A549 (cell line): ENCODE measurements at regions not wholly inside any gene's neighbourhood (a gene's known extent, or its start where the extent isn't known, plus 50 kb on each side); places are given as distances from the start of the nearest gene placed in this dataset.

ENCODE experiments used
- ATAC-seq, 2 experiments: fragments of 200-7000 bp in 1 of 2; fragments of >200 bp in 1 of 2; cut with Nextera tagmentation in 1 of 2; cut with Tn5 transposase in 1 of 2; 3 replicates each; pipeline versions ENCODE4 v1.8.0 to v1.9.1; 2018 to 2020; ENCODE audit warnings: mild to moderate bottlenecking in 1 of 2, moderate library complexity in 1 of 2
- CTCF ChIA-PET: fragments of 300-600 bp; sonication (Branson Sonifier 250); formaldehyde crosslinking; extraction: SDS; loops from one replicate; lab custom pipeline; 2021; ENCODE audit warnings: antibody characterized with exemption, inconsistent platforms; lab: Yijun Ruan, JAX
- POLR2A ChIA-PET: fragments of 350-600 bp; formaldehyde crosslinking; extraction: SDS; loops from one replicate; lab custom pipeline; 2021; ENCODE audit warnings: antibody characterized with exemption, inconsistent platforms; lab: Yijun Ruan, JAX
- DNase-seq, 2 experiments: peaks; one replicate each; pipeline versions ENCODE4 v3.0.0 to v3.0.0-alpha.2; 2011 to 2016; ENCODE audit warnings: low read depth in 1 of 2, low spot score in 1 of 2
- FAIRE-seq: peaks from 2 replicates; lab custom pipeline; 2011; peaks lifted over from hg19 to GRCh38; lab: Jason Lieb, UNC
- H3K27ac ChIP-seq, 2 experiments: fragments of >200 bp; sonication (Bioruptor Twin); formaldehyde crosslinking; 3 replicates each; pipeline ENCODE4 v1.5.1; 2016 to 2017
- H3K4me1 ChIP-seq: fragments of >200 bp; sonication (Bioruptor Twin); formaldehyde crosslinking; 3 replicates; pipeline ENCODE4 v1.6.1; 2016
- H3K4me2 ChIP-seq: fragments of >200 bp; sonication (Bioruptor Twin); formaldehyde crosslinking; 3 replicates; pipeline ENCODE4 v1.6.1; 2016
- H3K4me3 ChIP-seq: fragments of >200 bp; sonication (Bioruptor Twin); formaldehyde crosslinking; 3 replicates; pipeline ENCODE4 v1.5.1; 2016
- H3K9me3 ChIP-seq: fragments of >200 bp; sonication (Bioruptor Twin); formaldehyde crosslinking; 3 replicates; pipeline ENCODE4 v1.6.1; 2016
- CHD4 ChIP-seq: fragments of 200-600 bp; sonication (generic); IDR thresholded peaks from 2 replicates; pipeline ENCODE4 v1.6.1; 2016; ENCODE audit warnings: antibody characterized with exemption, mild to moderate bottlenecking, borderline replicate concordance
- EHF ChIP-seq: fragments of 250-450 bp; sonication (Bioruptor Pico); IDR thresholded peaks from 2 replicates; pipeline ENCODE4 v1.5.0; 2020; ENCODE audit warnings: mild to moderate bottlenecking
- EHMT2 ChIP-seq: fragments of 200-600 bp; sonication (generic); IDR thresholded peaks from 2 replicates; pipeline ENCODE4 v1.6.1; 2016; ENCODE audit warnings: antibody characterized with exemption, low read depth, mild to moderate bottlenecking, moderate library complexity
- ELK1 ChIP-seq: fragments of 150-350 bp; IDR thresholded peaks from 2 replicates; pipeline ENCODE4 v1.6.1; 2014; ENCODE audit warnings: low read depth, mild to moderate bottlenecking, low read length
- EP300 ChIP-seq, 2 experiments: fragments of >200 bp; sonication (Bioruptor Twin); formaldehyde crosslinking; IDR thresholded peaks; 2 replicates in 1 of 2; 3 replicates in 1 of 2; pipeline ENCODE4 v1.6.1; 2016 to 2017
- FOSB ChIP-seq: fragments of 250-450 bp; sonication (Bioruptor Pico); IDR thresholded peaks from 2 replicates; pipeline ENCODE4 v1.5.0; 2020; ENCODE audit warnings: mild to moderate bottlenecking, moderate library complexity
- GATA3 ChIP-seq: IDR thresholded peaks from 2 replicates; pipeline ENCODE4 v1.6.1; 2012; ENCODE audit warnings: borderline replicate concordance
- JUNB ChIP-seq: fragments of >200 bp; sonication (Bioruptor Twin); formaldehyde crosslinking; IDR thresholded peaks from 2 replicates; pipeline ENCODE4 v1.6.1; 2016
- MAFK ChIP-seq: fragments of 450-650 bp; IDR thresholded peaks from 2 replicates; pipeline ENCODE4 v1.6.1; 2014; ENCODE audit not compliant: partially characterized antibody
- MYC ChIP-seq: IDR thresholded peaks from 2 replicates; pipeline ENCODE4 v1.6.1; 2012; ENCODE audit warnings: mild to moderate bottlenecking, inconsistent platforms, low read length, improper control_type of control experiment, borderline replicate concordance
- POLR2A ChIP-seq: IDR thresholded peaks from 2 replicates; pipeline ENCODE4 v1.6.1; 2012; ENCODE audit warnings: mild to moderate bottlenecking, low read length
- RAD21 ChIP-seq, 2 experiments: fragments of >200 bp in 1 of 2; sonication (Bioruptor Twin) in 1 of 2; formaldehyde crosslinking in 1 of 2; IDR thresholded peaks in 1 of 2; conservative IDR thresholded peaks in 1 of 2; 2 replicates in 1 of 2; 3 replicates in 1 of 2; pipeline ENCODE4 v1.6.1; 2012 to 2018; ENCODE audit warnings: inconsistent platforms in 1 of 2
- RNF2 ChIP-seq: fragments of 200-600 bp; sonication (generic); IDR thresholded peaks from 2 replicates; pipeline ENCODE4 v1.6.1; 2016; ENCODE audit warnings: low read depth, mild to moderate bottlenecking, antibody characterized with exemption, moderate library complexity, borderline replicate concordance
- SMC3 ChIP-seq: fragments of >200 bp; sonication (Bioruptor Twin); formaldehyde crosslinking; IDR thresholded peaks from 3 replicates; pipeline ENCODE4 v1.6.1; 2018; ENCODE audit warnings: inconsistent platforms
- ZC3H11A ChIP-seq: fragments of 450-650 bp; IDR thresholded peaks from 2 replicates; pipeline ENCODE4 v1.6.1; 2014; ENCODE audit warnings: antibody characterized with exemption, mild to moderate bottlenecking
- ZSCAN20 ChIP-seq: fragments of 250-450 bp; sonication (Bioruptor Pico); IDR thresholded peaks from 2 replicates; pipeline ENCODE4 v1.8.0; 2022; ENCODE audit warnings: mild to moderate bottlenecking, moderate library complexity
- WGBS: methylation state at CpG from one replicate; pipeline ENCODE4 v1.1.6; 2017; ENCODE audit errors: missing lambda C conversion rate; 5-methylcytosine and 5-hydroxymethylcytosine counted together
- TF ChIP-seq, protein P1 (sequence below): fragments of >200 bp; sonication (Bioruptor Twin); formaldehyde crosslinking; IDR thresholded peaks from 3 replicates; pipeline ENCODE4 v1.6.1; 2016
- TF ChIP-seq, protein P2 (sequence below): fragments of 250-450 bp; sonication (Bioruptor Pico); IDR thresholded peaks from 2 replicates; pipeline ENCODE4 v1.5.0; 2020; ENCODE audit warnings: low read depth, mild to moderate bottlenecking, moderate library complexity
- TF ChIP-seq, protein P3 (sequence below): IDR thresholded peaks from 2 replicates; pipeline ENCODE4 v1.6.1; 2012

GRCh38 chr14:51525739-51526138, 126.0 kb upstream of the FRMD6 start:
- ATAC-seq, result no peak; a peak in 1 of 6 replicates
- CTCF ChIA-PET, result interaction anchor here (0.7 to 1.7 kb wide), 2 partner anchors 9 to 412 kb away, joined by 3 to 5 read pairs; no protein-coding TSS in a partner anchor
- no peak for DNase-seq
- Histone ChIP-seq H3K4me3 (no peak overlapping the region), H3K4me2 (no peak overlapping the region), H3K27ac (no peak overlapping the region), H3K4me1 (peaks cover 21% of the 10 kb centered on the region)
- TF ChIP-seq GATA3, result no peak
- TF ChIP-seq RNF2, result no peak
- no peak for TF ChIP-seq SMC3
- TF ChIP-seq MAFK, result no peak
- TF ChIP-seq, protein P1, sequence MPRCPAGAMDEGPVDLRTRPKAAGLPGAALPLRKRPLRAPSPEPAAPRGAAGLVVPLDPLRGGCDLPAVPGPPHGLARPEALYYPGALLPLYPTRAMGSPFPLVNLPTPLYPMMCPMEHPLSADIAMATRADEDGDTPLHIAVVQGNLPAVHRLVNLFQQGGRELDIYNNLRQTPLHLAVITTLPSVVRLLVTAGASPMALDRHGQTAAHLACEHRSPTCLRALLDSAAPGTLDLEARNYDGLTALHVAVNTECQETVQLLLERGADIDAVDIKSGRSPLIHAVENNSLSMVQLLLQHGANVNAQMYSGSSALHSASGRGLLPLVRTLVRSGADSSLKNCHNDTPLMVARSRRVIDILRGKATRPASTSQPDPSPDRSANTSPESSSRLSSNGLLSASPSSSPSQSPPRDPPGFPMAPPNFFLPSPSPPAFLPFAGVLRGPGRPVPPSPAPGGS, result no peak
- TF ChIP-seq, all 56 proteins: peak for 0
- POLR2A ChIA-PET, result no interaction called here
- WGBS, result 87% methylated on average over 3 of the region's 3 CpGs
- no peak for FAIRE-seq
- H3K9me3 ChIP-seq, result no peaks in the 10 kb centered on the region

DNA sequence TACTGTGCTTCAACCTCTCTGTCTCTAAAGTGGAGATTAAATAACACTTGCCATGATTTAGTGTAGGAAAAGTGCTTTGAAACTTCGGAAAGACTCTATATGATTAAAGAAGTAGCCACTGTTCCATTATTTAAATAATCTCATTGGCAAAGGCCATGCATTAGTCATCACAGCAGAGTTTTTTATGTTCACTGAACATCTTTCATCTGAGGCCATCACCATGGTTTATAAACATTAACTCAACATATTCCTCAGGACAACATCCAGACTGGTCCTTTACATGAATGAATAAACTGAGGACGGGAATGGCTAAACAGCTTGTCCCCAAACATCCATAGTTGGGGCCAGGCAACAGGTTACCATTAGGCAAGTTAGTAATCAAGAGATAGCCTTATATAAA, 124.6 kb upstream of the FRMD6 start:
- DNase-seq (no peak), FAIRE-seq (no peak), ATAC-seq (peak in 1 of 2 experiments; percentile 51; a peak in 2 of 6 replicates)
- Histone ChIP-seq H3K9me3 (no peaks in the 10 kb centered on the region), H3K4me1 (peaks cover 16% of the 10 kb centered on the region), H3K4me3 (no peak overlapping the region), H3K27ac (peak overlapping the region in 1 of 2 experiments; percentile 55; a peak in 1 of 6 replicates), H3K4me2 (peak overlapping the region; percentile 25)
- WGBS, result 15% methylated on average over 2 of the region's 2 CpGs
- POLR2A ChIA-PET, result no interaction called here
- TF ChIP-seq, protein P2, sequence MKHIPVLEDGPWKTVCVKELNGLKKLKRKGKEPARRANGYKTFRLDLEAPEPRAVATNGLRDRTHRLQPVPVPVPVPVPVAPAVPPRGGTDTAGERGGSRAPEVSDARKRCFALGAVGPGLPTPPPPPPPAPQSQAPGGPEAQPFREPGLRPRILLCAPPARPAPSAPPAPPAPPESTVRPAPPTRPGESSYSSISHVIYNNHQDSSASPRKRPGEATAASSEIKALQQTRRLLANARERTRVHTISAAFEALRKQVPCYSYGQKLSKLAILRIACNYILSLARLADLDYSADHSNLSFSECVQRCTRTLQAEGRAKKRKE (CRISPR knock-in tag), result no peak
- TF ChIP-seq CHD4 (no peak), ZSCAN20 (CRISPR knock-in tag) (no peak), EHMT2 (no peak)
- TF ChIP-seq, protein P3, sequence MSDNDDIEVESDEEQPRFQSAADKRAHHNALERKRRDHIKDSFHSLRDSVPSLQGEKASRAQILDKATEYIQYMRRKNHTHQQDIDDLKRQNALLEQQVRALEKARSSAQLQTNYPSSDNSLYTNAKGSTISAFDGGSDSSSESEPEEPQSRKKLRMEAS, result no peak
- CTCF ChIA-PET, result no interaction called here

DNA sequence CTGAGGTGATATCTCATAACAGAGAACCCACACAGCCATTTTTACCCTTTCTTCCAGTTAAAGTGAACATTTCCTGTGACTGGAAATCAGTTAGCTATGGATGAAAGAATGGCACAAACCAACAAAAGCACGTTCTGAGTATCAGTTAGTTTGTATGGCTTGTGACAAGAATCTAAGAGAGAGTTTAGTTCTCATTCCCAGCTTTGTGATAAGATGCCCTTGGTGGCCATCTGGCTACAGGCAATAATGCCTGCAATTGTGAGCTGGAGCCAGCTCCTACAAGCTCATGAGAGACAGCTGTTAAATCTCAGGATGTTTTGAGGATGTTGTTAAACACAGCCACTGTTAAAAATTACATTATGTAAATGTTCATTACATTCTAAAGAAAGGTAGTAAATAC, 122.0 kb upstream of the FRMD6 start:
- 12% methylated on average over 1 of the region's 1 CpG for WGBS
- ATAC-seq, result no peak
- Histone ChIP-seq H3K4me1 (peaks cover 39% of the 10 kb centered on the region), H3K4me2 (no peak overlapping the region)
- TF ChIP-seq MYC, result no peak
- TF ChIP-seq EHF, result no peak
- no peak for TF ChIP-seq ELK1
- no peak for TF ChIP-seq SMC3
- no peak for TF ChIP-seq ZC3H11A
- TF ChIP-seq, all 56 proteins: peak for 0
- CTCF ChIA-PET, result interaction anchor here (1.2 to 2.6 kb wide), 3 partner anchors 133 to 246 kb away, joined by 3 to 7 read pairs (median 3); no protein-coding TSS in a partner anchor
- Histone ChIP-seq H3K27ac (no peak overlapping the region), H3K4me3 (no peak overlapping the region), H3K9me3 (no peaks in the 10 kb centered on the region)
- POLR2A ChIA-PET, result no interaction called here
- FAIRE-seq, result no peak
- no peak for DNase-seq

- FAIRE-seq, result no peak
Observed at GRCh38 chr14:51533160-51533559, 118.5 kb upstream of the FRMD6 start.

More at GRCh38 chr14:51533160-51533559, 118.5 kb upstream of the FRMD6 start:
- no peak overlapping the region for H3K4me3 ChIP-seq
- peaks cover 6% of the 10 kb centered on the region; the same call in 1 of the 3 replicates for H3K9me3 ChIP-seq
- peak overlapping the region; percentile 59 for H3K4me2 ChIP-seq
- peaks cover 27% of the 10 kb centered on the region for H3K4me1 ChIP-seq
- ChIA-PET POLR2A (interaction anchor here (0.8 to 1.3 kb wide), 2 partner anchors 48 to 118 kb away, joined by 3 to 4 read pairs; partner anchors contain the start of gene FRMD6), CTCF (interaction anchor here (0.6 to 2.0 kb wide), 6 partner anchors 20 to 446 kb away, joined by 3 to 8 read pairs (median 3); partner anchors contain the start of gene FRMD6)
- TF ChIP-seq JUNB (0 out of 2 replicates have a peak, but pooled peaks have one; percentile 50), GATA3 (peak; percentile 50; the same call in 1 of the 2 replicates), FOSB (CRISPR knock-in tag) (no peak), RAD21 (conservative IDR thresholded peaks at IDR 0.05 in 1 of 2, IDR thresholded peaks at IDR 0.05 in 1 of 2) (0 out of 5 replicates have a peak, but pooled peaks of 1 of the 2 experiments have one; percentile 0), EP300 (IDR thresholded peaks at IDR 0.05) (0 out of 5 replicates have a peak, but pooled peaks of 1 of the 2 experiments have one; percentile 17), POLR2A (no peak)
- WGBS, result 3% methylated on average over 2 of the region's 2 CpGs
- ATAC-seq, result peak; percentile 78 to 86
- peak in 1 of 2 experiments; percentile 51 for DNase-seq
- peak overlapping the region; percentile 70 to 79 for H3K27ac ChIP-seq
